ENCODE measurements at regions not wholly inside any gene's neighbourhood (a gene's known extent, or its start where the extent isn't known, plus 50 kb on each side); places are given as distances from the start of the nearest gene placed in this dataset.

DNA sequence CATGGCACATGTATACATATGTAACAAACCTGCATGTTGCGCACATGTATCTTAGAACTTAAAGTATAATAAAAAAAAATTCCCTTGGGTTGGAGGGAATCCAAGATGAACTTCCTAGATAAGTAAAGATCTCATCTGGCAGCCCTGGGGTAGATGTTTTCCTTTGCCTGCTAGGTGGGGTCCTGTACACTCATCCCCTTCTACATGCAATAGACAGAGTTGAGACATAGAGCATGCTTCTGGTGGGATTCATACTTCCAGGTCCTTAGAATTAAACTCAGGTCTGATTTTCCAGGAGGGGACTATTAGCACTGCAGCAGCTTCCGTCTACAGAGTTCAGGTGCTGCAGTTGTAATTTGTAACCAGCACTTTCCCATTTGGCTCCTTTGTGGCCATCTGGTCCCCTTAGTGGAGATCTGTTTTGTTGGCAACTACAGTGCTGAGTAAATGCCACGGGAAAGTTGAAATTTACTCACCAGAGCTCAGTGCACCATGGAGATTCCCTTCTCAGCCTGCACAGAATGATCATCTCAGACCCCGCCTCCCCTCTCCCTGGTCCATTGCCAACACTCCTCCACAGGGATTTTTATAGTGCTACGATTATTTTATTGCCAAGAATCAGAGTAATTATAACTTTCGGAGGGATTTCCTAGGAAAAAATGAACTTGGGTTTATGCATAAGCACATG, 220.1 kb upstream of the E2F8 start:
- no peak for DNase-seq

DNA sequence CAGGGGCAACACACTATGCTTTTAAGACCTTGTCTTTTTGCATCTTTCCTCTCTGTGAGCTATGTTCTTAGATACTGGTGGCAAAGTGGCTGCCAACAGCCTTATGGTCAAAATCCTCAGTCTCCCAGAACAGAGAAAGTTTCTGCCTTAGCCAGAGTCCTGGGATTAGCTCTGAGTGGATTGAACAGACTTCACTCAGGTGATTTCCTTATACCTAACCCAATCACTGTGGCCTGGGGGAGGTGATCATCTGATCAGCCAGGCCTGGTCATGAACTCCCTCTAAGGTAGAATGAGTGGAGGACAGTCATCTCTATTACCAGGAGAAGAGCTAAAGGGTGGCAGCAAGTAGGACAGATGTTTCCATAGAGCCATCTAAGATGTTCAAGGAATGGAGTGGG, 218.5 kb upstream of the E2F8 start:
- no peak for DNase-seq

DNA sequence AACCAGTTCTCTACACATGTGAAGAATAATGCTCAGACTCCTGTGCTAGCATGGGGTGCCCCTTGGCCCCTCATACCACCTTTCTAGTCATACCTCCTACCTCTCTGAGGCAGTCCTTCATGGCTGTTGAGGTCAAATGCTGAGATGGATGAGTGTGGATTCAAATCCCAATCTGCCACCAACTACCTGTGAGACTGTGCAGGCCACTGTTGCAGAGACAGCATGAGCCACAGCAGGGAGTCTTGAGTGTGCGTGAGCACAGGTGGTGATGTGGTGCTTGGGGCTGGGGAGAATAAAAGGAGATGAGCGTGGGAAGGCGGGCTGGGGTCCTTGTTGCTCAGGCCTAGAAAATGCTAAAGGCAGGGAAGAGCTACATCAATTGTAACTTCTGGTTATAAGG, 218.0 kb upstream of the E2F8 start:
- DNase-seq: no peak

DNA sequence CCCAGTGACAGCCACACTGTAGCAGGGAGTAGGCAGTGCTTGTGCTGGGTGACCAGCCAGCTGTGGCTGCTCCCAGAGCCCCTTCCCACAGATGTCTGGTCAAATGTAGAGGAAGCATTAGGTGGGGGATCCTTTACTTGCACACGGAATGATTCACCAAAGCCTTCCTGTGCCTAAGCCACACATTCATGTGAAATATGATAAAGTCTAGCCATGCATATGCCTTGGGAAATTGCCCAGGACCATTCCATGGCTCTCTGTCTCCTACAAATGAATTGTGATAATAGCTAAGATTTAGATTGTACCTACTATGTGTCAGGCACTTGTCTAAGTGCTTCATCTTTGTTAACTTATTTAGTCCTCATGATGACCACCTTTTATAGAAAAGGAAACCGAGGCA, 217.5 kb upstream of the E2F8 start:
- no peak for DNase-seq

DNA sequence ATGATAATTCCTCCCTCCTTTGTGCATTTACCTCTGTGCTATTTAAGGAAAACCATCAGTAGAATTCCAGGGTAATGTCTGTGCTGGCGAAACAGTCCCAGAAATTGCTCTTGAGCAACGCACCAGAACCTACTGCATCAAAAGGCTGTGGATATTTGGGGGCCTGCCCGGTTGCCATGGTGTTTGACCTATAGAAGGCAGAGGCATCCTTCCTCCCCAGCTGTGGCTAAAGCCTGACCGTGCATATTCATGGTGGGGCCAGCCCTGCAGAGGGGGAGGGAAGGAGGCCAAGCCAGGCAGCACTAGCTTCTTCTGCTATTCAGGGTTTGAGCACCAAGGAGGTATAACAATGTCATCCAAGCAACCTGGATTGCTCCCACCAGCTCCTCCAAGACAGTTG, 215.0 kb upstream of the E2F8 start:
- DNase-seq: no peak

DNA sequence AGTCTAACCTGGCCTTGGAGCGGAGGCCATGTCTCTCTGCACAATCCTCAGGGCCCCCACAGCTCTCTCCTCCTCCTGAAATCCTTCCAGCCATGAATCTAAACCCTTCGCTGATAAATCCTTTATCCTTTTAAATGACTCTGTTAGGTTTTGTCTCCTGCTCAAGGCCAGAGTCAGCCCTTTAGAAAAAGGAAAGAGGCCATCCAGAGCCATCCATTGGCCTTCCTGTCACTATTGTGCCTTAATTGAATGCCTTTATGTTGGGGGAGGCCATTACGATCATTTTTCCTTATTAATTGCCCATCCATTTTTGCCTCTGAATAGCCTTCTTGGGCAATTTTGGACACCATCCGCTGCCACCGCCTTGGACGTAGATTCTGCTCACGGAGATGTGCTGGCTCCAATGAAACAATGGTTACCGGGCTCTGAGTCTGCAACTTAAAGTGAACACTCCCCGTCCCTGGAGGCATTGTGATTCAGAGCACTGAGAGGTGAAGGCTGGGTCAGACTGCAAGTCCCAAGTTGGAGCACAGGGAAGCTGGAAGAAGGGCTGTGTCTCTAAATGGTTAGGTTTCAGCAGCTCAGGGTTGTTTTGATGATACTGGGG, 213.0 kb upstream of the E2F8 start:
- no peak for DNase-seq

DNA sequence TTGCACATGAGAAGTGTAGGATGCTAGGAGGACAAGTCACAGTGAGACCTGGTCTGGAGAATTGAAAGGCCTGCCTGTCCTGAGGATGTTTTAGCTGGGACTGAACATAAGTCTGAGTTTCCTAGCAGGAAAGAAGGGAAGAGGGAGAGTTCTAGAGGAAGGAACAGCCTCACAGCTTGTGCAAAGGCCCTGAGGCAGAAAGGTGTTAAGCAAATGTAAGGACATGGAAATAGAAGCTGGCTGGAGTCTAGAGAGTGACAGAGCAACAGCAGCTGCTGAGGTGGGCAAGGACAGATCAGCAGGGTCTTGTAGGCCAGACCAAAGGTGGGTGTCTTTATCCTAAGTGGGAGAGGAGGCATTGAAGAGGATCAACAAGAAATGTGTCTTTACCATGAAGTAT, 210.9 kb upstream of the E2F8 start:
- no peak for DNase-seq

DNA sequence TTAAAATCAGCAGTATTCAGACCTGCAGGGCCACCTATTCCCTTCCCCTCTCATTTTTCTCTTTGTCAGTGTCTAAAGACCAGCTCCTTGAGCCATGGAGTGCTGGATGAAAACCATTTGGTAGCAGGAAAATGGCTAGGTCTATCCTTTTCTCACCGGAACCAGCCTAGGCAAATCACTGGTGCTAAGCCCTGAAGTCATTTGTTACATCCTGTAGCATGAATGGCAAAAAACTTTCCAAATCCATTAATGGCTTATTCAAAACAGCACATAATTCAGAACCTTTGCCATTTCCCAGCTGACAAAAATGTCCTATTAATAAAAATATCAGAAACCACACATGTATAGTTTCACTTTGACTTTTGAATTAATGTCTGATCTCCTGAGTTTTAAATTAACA, 209.5 kb upstream of the E2F8 start:
- no peak for DNase-seq

DNA sequence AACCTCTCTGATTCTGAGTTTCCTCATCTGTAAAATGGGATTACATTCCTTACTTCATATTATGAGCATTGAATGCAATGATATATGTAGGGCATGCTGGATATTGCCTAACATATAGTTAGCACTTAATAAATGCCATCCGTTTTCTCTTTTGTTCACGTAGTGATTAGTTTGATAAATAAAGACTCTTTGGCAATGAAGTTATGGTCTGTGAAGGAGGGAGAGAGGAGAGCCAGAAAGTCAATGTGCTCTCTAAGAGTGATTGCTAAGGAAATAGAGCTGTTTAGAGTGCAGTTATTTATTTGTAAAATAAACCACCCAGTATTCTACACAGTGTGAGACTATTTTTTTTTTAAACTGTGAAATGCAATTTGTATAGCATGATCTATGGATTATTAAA, 207.9 kb upstream of the E2F8 start:
- no peak for DNase-seq

DNA sequence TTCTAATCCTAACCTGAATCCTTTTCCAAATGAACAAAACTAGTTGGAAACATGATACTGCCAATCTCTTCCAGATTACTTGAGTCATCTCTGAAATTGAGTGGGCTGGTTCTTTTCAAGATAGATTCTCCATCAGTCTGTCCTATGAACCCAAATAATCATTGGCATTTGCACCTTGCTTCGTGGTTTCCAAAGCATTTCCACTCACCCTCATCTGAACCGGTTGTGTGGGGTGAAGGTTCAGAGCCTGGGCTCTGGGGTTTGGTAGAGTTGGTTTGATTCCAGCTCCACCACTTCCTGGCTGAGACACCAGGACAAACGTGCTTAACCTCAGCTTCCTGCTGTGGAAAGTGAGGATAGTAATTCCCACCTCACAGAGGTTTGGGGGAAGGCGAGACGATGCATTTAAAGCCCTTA, 206.4 kb upstream of the E2F8 start:
- no peak for DNase-seq

DNA sequence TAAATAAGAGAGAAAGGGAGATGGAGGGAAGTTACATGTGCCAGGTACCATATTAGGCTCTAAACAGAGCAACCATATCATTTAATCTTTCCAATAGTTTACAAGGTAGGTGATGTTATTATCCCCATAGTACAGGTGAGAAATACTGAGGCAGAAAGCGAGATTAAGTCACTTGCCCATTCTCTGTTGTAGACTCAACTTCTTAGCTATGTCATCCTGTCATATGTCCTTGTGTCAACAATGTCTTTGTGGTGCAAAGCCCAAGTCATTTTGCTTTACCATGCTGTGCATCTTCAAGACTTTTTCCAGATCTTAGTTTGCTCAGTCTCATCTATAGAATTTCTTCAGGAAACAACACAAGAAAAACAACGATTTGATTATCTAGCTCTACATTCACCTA, 205.0 kb upstream of the E2F8 start:
- no peak for DNase-seq

DNA sequence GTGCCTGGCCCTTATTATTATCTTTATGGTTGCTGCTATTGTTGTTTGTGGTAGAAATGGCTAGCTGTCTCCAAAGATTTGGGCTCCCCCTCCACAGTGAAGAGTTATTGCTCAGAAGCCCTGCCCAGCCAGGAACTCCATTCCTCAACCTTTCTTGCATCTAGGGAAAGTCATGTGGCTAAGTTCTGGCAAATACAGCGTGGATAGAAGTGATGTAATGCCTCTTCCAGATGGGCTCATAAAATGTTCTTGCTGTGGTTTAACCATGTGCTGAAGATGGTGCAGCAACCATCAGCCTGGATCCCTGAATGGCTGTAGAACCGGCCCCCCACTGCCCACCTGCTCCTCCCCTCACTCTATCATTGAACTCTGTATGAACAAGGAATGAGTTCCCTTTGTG, 203.5 kb upstream of the E2F8 start:
- no peak for DNase-seq

DNA sequence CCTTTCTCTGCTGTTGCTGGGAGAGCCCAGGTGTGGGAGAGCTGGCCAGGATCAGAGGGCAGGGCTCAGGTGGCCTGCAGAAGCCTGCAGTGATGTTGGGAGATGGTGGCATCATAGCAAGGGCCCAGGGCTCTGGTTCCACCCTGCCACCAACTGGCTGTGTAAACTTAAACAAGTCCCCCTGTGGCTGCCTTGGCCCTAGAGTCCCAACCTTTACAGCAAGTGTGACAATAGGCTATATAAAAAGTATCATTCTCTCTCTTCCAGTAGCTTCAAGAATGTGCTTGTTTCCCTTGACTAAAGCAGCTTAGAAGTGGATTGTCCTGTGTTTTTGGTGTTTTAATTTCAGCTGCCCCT, 201.8 kb upstream of the E2F8 start:
- no peak for DNase-seq

DNA sequence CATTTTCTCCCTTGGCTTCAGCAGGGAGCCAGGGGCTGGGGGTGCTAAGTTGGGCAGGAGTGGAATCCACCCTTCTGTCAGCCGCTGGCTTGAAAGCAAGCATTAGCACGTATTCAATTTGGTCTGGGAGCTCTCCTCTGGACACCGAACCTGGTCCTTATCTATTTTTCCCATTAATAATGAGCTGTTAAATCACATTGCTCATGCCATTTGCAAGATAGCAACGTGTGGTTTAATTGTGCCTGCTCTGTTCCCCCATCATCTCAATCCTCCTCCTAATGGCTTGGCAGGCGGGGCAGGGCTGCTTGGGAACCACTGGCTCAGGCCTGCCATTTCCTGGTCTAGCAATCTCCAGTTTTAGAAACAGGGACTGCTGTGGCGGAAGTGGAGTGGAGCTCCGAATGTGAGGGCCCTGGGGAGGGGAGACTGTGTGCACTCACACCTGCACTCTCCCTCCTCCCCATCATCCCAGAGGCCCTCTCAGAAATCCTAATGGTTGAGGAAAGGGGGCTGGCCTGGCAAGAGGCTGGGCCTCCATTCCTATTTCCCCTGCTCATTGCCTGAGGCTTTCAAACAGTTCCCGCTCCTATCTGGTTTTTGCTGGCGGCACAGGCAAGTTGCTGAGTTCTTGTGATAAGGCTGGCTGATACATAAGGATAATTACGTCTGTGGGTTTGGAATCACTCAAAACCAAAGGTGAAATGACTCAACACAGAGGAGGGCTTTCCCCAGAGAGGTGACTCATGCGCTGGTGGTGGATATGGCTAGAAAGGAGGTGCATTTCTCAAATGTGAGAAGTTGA, 201.2 kb upstream of the E2F8 start:
- no peak for DNase-seq

DNA sequence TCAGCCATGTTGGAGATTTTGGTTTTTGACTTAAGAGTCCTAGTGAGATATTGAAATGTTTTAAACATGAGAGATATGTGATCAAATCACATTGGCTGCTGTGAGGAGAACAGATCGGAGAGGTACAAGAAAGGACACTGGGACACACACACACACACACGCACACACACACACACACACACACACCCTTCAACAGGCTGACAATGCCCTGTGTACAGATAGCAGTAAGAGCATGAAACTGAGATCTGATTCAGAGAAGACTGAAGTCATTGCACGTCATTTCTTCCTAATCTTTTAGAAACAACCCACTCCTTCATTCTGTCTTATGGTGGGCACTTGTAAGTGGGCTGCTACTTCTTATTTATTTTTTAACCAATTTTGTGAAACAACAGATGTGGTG, 200.5 kb upstream of the E2F8 start:
- DNase-seq: no peak

DNA sequence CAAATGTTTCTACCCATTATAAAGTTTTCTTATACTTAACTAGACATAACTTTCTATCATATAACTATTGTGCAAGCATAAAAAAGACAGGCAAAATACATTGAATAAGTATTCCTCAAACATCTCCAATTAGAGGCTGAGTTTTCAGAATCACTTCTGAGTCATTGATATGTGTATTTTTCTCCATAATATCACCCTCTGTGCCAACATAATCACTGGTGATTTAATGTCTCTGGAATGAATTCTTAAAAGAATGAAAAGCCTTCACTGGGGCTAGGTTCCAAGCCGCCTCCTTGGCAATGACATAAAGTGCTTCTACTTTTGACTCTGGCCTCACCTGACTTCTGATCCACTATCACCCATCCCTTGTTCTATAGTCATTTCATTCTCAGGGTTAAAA, 197.0 kb upstream of the E2F8 start:
- no peak for DNase-seq

DNA sequence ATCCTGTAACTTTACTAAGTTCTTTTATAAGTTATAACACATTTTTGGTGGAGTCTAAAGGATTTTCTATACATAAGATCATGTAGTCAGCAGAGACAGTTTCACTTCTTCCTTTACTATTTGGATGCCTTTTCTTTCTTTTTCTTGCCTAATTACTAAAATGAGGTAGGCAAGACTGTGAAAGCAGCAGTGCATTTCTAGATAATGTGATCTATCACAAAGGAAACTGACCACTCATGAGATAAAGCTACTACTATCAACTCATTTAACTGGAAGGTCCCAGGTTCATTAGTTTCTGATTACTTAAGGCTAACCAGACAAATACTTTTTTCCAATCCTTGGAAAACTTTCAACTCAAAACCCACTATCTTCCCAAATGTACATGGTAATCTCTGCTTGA, 196.2 kb upstream of the E2F8 start:
- no peak for DNase-seq

DNA sequence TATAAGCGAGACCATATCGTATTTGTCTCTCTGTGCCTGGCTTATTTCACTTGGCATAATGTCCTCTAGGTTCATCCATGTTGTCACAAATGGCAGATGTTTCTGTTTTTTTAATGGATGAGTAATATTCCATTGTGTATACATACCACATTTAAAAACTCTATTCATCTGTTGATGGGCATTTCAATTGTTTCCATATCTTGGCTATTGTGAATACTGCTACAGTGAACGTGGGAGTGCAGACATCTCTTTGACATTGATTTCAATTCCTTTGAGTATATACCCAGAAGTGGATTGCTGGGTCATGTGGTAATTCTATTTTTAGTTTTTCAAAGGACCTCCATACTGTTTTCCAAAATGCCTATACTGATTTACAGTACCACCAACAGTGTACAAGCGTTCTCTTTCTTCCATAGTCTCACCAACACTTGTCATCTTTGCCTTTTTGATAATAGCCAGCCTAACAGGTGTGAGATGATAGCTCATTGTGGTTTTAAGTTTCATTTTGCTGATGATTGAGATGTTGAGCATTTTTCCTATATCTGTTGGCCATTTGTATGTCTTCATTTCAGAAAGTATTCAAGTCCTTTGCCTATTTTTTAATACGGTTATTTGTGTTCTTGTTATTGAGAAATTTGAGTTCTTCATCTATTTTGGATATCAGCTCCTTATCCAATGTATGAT, 194.7 kb upstream of the E2F8 start:
- no peak for DNase-seq

DNA sequence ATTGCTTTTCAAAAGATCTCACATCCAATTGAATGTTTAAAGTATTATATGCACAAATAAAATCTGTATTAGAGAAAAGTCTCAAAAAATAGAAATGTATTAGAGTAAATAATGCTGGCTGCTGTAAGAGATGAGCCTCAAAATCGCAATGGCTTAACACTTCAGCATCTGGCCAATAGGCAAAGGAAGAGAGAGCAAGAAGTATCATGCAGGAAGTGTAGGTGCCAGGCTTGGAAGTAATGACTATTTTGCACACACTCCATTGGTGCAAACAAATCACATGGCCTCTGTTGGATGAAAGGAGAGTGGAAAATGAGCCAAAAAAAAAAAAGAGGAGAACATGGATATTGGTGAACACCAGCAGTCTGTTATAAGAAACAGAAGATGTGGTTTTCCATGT, 193.0 kb upstream of the E2F8 start:
- no peak for DNase-seq

DNA sequence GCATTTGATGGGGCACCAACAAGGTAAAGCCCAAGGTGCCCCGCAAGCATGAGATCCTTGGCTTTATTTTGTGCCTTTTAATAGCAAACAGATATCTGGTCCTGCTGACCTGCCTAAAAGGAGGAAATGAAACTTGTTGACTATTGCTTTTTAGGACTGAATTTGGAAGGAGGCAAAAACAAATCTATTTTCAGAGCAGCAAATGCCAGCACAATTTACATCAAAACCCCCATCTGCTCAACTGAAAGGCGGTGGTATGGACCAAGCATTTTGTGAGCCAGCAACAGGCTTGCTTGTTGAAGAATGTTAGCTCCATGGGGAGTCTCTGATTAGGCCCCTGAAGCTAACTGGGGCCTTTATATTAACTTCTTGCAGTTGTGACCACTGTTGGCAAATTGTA, 192.6 kb upstream of the E2F8 start:
- DNase-seq: no peak

DNA sequence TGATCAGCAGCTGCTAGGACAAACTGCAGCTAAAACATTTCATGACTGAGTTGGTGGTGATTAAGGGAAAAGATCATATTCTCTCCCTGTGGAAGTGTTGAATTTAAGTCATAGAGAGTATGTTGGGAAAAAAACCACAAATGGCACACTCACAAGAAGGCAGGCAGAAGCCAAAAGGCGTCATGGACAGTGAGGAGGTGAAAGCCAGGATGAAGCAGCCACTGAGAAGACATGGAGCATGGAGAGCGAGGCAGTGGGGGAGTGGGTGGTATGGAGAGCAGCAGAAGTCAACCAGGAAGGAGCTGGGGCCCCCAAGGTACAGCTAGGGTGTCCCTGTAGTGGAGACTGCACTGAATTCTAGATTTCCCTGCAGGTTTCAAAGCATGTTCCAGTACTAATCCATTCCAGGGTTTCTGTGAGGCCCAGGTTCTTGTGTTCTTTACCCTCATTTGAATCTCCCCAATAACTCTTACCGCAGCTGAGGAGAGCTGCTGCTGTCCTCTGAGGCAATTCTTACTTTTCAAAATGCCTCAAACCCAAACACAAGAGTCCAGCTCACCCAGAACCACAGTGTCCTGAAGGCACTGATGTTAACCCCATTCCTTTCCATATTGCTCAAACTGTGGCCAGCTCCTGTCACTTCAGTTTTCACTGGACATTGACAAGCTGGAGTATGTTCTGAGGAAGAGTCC, 191.8 kb upstream of the E2F8 start:
- no peak for DNase-seq

DNA sequence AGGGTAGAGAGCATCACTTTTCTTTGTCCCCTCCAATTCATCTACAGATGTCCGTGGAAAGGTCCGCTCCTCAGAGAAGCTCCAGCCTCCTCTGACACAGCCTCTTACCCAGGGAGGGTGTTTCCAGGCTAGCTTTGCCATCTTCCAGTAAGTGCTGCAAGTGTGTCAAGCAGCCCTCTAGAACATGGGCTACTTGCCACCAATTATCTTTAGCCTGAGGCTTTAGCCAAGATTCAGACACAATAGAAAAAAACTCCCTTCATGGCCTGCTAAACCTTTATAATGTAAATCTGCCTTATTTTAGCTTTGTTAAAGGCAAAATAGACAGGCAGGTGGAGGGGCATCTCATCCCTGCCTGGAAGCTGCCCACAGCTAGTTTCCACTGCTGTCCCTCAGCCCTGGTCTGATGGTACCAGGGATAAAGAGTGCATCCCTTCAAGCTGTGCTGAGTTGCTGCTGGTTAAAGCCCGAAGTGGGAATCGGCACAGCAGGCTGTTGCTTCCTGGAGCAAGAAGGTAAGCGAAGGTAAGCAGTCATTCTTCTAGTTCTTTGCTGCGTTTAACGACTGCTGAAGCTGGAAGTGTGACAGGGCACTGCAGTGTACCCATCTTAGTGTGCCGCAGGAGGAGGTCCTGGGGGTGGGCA, 190.1 kb upstream of the E2F8 start:
- no peak for DNase-seq

DNA sequence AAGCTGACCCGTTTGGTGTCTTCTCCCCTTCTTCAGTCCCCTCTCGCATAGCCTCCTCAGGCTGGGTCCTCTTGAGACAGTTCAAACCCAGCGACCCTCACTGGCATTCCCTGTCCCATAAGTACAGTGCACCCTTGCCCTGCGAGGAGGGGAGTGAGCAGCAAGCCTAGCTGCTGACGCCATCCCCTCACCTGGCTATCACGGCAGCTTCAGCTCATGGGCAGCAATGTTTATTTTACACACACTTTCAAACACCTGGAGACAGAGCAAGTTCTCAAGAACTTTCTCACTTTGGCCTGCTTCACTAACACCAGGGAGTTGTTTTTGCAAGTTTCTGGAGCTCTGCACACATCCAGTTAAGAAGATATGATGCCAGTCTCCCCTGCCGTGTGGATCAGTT, 189.6 kb upstream of the E2F8 start:
- no peak for DNase-seq

Data from NCI-H1092 (cell line).